ENCODE measurements at regions not wholly inside any gene's neighbourhood (a gene's known extent, or its start where the extent isn't known, plus 50 kb on each side); places are given as distances from the start of the nearest gene placed in this dataset.

DNA sequence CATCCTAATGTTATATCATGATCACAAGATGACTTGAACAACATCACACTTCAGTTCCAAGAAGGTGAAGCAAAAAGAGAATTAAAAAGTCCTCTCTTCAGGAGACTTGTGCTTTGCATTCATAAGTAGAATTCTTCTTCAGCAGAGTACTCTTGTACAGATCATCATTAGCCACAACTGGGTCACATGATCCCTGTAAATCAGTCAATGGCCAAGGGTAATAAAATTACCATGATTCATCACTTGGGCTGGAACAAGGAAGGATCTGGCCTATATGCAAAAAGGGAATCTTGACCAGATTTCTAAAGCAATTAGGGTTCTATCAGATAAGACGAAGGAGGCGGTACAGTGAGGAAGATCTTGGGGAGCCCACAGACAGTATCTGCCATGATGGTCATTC lies 458.0 kb upstream of the DEPDC1 start:
- DNase-seq (ENCODE audit: low spot score): peak; percentile 15
- no peak for FAIRE-seq

GRCh38 chr1:68955424-68955823 lies 458.5 kb upstream of the DEPDC1 start:
- FAIRE-seq: no peak
- no peak for DNase-seq (ENCODE audit: low spot score)

GRCh38 chr1:68958958-68959357 lies 462.1 kb upstream of the DEPDC1 start:
- FAIRE-seq: no peak
- DNase-seq (ENCODE audit: low spot score): no peak

GRCh38 chr1:68959461-68960030 lies 462.7 kb upstream of the DEPDC1 start:
- FAIRE-seq (no peak), DNase-seq (ENCODE audit: low spot score) (no peak)

GRCh38 chr1:68961143-68961542 lies 464.3 kb upstream of the DEPDC1 start:
- no peak for FAIRE-seq
- no peak for DNase-seq (ENCODE audit: low spot score)

- no peak for DNase-seq (ENCODE audit: low spot score)
- FAIRE-seq: no peak
Observed at GRCh38 chr1:68963353-68963752, 466.5 kb upstream of the DEPDC1 start.

DNA sequence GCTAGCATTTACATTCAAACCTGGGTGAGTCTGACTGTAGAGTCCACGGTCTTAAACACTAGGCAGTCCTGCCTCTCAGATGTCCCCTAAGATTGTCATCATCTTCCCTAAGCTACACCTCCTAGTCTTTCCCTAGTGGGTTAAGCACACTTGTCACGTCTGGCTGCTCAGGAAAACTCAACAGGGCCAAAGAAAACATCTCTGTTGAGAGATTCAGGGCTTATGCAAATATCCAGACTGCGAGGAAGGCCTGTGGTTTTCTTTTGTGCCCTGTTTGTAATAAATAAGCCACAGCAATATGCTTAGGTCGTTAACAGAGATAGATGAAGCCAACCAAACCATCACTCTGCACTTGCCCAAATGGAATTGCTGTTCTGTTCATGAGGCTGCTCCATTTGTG lies 472.6 kb upstream of the DEPDC1 start:
- no peak for DNase-seq (ENCODE audit: low spot score)
- FAIRE-seq: no peak

DNA sequence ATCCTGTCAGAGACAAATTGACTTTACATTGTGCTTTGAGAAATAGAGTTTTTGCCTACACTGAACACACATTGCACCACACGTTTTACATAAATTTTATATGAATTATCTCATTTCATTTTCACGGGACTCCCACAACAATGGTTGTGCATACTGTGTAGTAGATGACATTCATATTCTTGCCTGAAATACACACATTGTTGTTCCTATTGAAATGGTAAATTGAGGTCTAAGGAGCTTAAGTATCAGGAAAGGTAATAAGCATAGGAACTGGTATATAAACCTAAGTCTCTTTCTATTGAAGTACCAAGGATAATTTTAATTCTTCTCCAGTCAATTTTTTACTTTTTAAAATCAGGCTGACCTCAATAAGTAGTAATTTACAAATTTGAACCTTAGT lies 473.7 kb upstream of the DEPDC1 start:
- no peak for FAIRE-seq
- no peak for DNase-seq (ENCODE audit: low spot score)

DNA sequence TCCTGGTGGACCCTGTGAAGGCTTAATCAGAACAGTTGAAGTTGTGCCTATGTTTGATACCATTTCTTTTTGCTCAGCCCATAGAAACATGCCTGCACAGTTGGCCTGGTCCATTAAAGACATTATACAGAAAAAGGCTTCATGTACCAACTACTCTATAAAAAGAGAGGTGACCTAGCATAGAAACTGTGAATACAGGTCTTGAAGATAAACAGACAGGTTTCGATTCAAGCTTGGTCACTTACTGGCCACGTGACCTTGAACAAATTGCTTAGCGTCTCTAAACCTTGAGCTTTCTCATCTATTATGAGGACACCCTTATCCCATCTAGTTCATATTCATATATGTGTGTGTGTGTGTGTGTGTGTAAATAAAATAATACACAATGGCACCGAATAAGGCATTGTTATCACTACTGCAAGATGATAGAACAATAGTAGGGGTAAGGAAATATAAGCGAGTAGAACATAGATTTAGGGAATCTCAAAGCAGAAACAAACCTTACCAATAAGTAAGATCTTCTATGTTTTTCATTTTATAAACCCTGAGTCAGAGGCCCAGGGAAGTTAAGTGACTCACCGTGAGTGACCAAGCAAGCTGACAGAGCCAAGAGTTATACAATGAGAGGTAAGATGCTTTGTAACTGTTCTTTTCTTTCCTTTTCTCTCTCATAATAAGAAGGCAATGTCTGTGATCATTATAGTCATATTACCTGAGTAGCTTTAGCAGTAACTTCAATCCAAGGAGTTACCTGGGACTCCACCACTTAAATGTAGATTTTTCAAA lies 476.8 kb upstream of the DEPDC1 start:
- DNase-seq (ENCODE audit: low spot score) (peak; percentile 39), FAIRE-seq (no peak)

DNA sequence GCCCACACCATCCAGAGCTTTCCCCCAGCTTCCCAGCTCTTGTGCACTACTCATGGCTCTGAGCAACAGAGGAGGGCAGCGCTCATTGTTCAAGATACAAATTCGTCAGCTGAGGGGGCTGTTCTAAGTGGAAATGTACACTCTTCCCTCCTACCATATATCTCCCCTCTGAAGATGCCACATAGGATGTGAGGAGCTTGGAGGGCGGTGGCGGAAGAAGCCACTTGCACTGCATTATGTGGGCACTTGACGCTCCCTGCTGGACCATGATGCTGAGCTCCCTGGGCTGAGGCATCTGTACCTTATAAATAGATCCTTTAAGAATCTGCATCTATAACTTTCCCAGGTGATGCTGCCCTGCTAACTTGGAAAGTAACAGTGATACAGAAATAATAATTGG lies 477.6 kb upstream of the DEPDC1 start:
- DNase-seq (ENCODE audit: low spot score) (no peak), FAIRE-seq (no peak)

GRCh38 chr1:68975212-68975933 lies 478.5 kb upstream of the DEPDC1 start:
- FAIRE-seq: no peak
- DNase-seq (ENCODE audit: low spot score): no peak

DNA sequence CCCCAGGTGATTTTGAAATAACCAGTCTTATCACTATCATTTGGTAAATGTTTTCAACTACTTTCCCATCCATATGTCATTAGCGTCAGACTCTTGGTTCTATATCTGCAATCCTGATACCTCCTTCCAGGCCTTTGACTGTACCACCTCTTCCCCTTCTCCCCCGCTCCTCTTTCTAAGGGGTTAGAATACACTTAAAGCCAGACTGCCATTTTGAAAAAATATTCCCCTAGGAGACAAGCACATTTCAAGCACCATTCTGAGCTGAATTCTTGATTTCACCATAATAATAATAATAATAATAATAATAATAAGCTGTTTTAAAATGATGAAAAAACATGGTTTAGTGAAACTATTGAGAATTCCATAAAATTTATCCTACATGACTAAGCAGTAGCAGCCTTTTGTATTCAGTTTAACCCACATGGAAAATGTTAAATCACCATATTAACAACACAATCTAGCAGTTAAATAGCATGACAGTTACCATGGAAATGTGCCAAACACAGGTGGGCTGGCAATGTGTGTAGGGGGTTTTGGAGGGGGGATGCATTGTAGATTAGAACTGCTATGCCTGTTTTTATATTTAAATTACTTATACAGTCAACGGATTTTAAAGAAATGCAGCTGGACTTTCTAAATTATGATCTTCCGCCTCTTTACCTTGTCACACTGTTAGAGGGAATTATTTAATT lies 480.2 kb upstream of the DEPDC1 start:
- no peak for DNase-seq (ENCODE audit: low spot score)

GRCh38 chr1:68979891-68980290 lies 483.0 kb upstream of the DEPDC1 start:
- DNase-seq (ENCODE audit: low spot score) (no peak), FAIRE-seq (no peak)

More for the DNA sequence above, 480.2 kb upstream of the DEPDC1 start:
- no peak for FAIRE-seq

GRCh38 chr1:68984289-68984688 lies 487.4 kb upstream of the DEPDC1 start:
- FAIRE-seq (no peak), DNase-seq (ENCODE audit: low spot score) (no peak)

DNA sequence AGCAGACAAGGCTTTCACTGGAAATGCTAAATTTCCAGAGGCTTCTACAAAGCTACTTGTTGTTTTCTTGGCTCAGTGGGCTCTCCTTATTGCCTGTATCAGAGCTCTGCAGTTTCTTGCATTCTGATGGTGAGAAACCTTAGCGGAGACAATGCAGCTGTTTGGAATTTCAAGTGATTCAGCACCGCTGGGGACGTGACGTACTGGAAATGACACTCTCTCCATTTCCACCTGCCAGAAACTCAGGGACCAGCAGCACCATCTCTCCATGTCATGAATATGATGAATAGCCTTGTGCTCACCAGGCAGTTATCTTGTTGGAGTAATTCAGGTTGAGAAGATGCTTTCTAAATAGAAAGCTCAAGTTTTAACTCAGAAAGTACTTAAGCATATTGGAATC lies 497.2 kb upstream of the DEPDC1 start:
- DNase-seq (ENCODE audit: low spot score) (no peak), FAIRE-seq (no peak)

- no peak for FAIRE-seq
- DNase-seq (ENCODE audit: low spot score): no peak
Observed at GRCh38 chr1:69016468-69016867, 519.6 kb upstream of the DEPDC1 start.

DNA sequence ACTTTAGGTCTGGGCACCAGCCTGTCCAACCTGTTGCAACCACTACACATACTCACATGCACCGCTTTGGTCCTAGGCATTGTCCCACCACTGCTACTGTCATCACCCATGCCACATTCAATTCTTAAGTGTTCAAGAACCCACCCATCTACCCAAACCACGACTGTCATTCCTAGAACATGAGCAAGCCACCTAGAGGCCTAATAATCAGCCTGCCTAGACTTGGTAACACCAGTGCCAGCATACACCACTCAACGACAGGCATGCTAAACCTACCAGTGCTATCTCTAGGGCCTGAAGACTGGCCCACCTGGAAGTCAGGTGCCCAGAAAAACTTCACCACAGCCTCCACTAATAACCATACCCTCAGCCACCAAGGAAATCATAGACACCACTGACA lies 532.8 kb upstream of the DEPDC1 start:
- FAIRE-seq (no peak), DNase-seq (ENCODE audit: low spot score) (no peak)

DNA sequence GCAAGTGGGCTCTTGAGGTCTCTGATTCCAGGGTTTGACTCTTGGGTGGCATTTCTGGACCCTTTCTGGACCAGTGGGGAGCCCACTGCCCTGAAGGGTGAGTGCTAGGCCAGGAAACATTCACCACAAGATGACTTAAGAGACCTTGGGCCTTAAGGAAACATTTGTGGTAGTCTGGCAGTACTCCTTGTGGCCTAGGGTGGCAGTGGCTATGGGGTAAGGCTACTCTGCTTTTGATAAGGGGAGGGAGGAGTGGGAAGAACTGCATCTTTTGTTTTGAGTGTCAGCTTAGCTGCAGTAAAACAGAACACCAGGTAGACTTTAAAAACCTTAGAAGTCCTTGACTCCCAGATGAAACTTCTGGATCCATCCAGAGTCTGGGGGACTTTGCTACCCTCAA lies 529.3 kb upstream of the LRRC7 start:
- FAIRE-seq: no peak
- DNase-seq (ENCODE audit: low spot score): no peak

DNA sequence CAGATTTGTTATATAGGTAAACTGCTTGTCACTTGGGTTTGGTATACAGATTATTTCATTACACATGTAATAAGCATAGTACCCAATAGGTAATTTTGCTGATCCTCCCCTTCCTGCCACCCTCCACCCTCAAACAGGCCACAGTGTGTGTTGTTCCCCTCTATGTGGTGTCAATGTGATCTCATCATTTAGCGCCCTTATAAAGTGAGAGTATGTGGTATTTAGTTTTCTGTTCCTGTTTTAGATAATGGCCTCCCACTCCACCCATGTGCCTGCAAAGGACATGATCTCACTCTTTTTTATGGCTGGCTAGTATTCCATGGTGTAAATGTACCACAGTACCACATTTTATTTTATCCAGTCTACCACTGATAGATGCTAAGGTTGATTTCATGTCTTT lies 522.1 kb upstream of the LRRC7 start:
- DNase-seq (ENCODE audit: low spot score) (no peak), FAIRE-seq (no peak)

DNA sequence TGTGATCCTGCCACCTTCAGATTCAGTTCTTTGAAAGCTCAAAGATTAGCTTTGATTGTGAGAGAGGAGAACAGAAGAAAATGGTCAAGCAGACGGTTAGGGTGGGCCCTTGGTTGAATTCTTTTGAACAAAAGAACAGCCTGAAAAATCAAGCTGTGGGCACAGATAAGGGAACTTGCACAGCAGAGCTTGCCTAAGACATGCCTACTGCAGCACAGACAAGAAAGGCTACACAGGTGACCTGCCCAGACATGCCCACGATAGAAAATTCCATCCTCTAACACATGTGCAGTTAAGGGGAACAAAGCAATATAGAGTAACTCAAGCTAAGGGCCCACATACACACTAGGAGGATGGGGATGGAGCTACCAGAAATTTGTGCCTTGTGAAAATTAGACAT lies 512.5 kb upstream of the LRRC7 start:
- FAIRE-seq: no peak
- no peak for DNase-seq (ENCODE audit: low spot score)

GRCh38 chr1:69058454-69058853 lies 509.3 kb upstream of the LRRC7 start:
- FAIRE-seq (no peak), DNase-seq (ENCODE audit: low spot score) (peak; percentile 38)
